ENCODE measurements at regions not wholly inside any gene's neighbourhood (a gene's known extent, or its start where the extent isn't known, plus 50 kb on each side); places are given as distances from the start of the nearest gene placed in this dataset.
"Not testable (repeated sequence)": the region's sequence is repeated elsewhere in the genome, so short reads cannot be mapped to it uniquely, and the experiment has no call there.

DNA sequence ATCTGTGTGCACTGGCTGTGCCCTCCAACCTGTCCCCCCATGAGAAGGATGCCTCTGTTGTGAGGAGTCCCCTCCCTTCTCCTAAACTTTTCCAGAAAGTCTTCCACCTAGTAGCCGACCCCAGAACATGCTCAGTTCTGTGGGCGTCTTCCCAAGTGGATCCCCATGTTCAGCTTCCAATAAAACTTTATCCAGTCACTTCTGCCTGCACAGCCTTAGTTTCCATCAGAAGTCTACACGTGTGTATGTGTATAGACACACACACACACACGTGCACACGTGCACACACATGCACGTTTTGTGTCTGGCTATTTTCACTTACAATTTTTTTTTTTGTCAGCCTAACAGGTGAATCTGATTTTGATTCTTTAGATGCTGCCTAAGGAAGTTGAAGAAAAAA lies 115.1 kb downstream of the RTP5 start:
- no peak for DNase-seq

DNA sequence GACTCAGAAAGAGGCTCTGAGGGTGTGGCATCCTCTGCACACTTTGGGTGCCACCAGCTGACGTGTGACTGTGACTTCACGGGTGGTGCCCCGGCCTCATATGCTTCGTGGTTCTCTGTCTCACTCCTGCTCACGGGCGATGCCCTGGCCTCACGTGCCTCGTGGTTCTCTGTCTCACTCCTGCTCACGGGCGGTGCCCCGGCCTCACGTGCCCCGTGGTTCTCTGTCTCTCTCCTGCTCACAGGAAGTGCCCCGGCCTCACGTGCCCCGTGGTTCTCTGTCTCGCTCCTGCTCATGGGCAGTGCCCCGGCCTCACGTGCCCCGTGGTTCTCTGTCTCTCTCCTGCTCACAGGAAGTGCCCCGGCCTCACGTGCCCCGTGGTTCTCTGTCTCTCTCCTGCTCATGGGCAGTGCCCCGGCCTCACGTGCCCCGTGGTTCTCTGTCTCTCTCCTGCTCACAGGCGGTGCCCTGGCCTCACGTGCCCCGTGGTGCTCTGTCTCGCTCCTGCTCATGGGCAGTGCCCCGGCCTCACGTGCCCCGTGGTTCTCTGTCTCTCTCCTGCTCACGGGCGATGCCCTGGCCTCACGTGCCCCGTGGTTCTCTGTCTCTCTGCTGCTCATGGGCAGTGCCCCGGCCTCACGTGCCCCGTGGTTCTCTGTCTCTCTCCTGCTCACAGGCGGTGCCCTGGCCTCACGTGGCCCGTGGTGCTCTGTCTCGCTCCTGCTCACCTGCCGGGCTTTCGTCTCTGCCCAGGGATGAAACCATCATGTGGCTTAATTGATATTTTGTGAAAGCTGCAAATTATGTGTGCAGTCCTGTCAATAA lies 115.8 kb downstream of the RTP5 start:
- DNase-seq = peak; percentile 27 to 79

DNA sequence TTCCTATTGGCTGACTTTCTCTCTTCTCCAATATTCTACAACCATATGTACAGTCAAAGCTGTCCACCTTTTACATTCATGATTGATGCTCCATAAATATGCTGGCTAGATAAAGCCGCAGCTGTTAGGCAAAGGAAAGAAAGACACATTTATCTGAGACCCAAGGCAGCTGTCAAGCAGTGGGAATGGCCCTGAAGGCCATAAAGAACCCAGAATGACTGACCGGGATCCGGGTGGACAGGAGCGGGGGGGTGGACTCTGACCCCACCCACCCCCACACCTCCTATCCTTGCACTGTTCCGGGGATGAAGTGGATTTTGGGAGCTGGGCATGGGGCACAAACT lies 116.4 kb downstream of the RTP5 start:
- no peak for DNase-seq

DNA sequence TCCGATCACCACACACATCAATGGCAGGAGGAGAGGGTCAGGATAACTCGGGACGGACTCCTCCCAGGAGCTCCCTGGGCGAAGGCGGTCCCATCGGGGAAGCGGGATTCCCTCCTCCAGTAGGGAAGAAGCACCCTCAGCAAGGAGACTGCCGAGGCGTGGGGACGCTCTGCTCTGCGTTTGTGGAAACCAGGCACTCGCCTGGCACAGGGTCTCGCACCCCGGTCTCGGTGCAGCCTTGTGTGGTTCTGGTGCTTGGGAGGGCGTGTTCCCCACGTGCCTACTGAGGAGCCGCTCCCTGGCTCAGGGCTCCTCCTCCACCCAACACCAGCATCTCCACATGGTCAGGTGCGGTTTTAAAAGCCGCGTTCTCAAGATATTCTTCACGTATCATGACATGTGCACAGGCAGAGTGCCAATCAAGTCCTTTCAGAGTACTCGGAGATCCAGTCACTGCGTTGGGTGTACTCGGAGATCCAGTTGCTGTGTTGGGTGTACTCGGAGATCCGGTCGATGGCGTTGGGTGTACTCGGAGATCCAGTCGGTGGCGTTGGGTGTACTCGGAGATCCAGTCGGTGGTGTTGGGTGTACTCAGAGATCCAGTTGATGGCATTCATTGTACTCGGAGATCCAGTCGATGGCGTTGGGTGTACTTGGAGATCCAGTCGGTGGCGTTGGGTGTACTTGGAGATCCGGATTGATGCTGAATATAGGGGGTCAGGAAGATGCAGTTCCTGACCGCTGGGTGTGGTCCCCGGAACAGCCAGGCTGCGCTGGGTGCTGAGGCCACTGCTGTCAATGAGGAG lies 117.5 kb downstream of the RTP5 start:
- DNase-seq = no peak

DNA sequence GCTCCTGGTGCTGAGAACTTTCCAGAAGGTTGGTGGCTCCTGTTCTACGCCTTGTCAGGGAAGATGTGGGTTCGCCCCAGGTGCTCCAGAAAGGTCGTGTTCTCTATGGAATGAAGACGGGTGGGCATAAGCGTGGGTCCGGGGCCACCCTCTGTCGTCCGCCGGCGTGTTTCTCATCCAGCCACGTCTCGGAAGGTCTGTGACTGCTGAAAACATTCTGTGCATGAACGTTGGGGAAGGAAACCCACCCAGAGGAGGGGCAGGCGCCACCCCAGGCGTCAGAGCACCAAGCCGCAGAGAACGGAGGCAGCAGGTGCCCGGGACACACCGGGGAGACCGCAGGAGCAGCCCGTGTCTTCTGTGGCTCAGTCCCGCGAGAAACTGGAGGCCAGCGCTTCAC lies 118.2 kb downstream of the RTP5 start:
- DNase-seq = no peak

DNA sequence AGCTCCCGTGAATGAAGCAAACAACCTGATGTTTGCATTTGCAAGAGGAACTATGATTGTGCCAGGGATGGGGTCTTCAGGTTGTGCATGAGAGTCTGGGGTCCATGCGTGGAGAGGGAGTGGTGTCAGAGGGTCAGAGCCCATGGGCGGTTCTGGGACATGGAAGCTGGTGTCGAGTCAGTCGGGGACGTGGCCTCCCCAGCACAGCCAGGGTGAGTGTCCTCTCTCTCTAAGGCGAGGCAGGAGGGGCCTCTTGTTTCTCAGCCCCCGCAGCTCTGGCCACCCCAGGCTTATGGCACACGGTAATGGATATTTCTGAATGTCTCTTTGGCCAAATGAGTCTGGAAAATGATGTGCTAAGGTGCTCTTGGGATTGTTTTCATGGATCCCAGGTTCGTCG lies 118.6 kb downstream of the RTP5 start:
- no peak for DNase-seq

DNA sequence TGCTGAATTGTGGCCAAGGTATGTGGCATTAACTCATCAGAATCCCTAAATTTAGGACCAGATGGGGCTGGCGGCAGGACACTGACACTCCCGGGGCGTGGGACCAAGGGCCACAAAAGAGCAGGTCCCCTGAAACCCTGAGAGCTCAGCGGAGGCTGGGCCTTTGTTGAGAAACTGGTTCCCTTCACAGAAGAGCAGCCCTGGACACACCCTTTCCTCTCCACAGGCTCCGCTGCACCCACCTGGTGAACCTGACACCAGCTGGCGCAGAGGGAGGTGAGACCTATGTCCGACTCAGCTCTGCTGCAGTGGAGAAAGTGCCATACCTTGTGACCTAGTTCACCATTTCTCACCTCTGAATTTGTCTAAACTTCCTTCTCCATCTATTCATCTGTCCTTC lies 119.5 kb downstream of the RTP5 start:
- no peak for DNase-seq

DNA sequence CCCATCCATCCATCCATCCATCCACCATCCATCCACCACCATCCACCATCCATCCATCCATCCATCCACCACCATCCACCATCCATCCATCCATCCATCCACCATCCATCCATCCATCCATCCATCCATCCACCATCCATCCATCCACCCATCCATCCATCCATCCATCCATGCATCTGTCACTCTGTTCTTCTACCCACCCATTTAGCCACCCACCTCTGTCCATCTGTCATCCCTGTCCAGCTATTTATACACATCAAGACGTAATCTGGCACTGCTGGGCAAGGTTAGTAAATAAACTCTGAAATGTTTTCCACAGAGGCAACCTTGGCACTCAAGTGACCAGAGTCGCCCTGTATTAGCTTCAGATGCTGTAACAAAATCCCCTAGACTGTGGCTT lies 120.9 kb downstream of the RTP5 start:
- DNase-seq = no peak

DNA sequence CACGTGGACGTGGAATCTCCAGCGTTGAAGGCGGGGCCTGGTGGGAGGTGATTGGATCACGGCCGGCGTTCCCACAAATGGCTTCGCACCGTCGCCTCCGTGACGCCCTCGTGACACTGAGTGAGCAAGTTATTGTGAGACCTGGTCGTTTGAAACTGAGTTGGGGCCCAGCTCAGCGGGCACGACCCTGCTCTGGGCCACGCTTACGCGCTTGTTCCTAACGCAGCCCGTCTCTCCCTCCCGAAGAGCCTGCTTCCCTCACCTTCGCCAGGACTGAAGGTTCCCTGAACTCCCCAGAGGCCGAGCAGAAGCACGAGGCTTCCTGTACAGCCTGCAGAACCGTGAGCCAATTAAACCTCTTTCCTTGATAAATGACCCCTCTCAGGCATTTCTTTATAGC lies 121.8 kb downstream of the RTP5 start:
- no peak for DNase-seq

DNA sequence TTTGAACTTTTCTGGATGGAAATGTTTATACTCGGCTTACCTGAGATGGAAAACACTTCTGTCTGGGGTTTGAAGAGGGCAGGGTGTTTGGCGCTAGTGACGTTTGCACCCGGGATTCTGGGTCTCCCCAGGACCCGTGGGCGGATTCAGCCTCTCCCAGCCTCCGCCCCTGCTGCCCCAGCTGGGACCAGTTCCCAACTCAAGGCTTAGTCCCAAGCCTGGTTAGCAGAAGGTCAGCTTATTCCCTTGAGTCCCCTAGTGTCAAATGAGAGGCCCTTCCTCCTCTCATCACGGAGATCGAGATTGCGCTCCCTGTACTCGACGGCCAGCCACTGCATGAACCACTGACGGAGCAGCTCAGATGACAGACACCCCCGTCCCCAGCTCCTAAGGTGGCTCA lies 123.2 kb downstream of the RTP5 start:
- DNase-seq = no peak

DNA sequence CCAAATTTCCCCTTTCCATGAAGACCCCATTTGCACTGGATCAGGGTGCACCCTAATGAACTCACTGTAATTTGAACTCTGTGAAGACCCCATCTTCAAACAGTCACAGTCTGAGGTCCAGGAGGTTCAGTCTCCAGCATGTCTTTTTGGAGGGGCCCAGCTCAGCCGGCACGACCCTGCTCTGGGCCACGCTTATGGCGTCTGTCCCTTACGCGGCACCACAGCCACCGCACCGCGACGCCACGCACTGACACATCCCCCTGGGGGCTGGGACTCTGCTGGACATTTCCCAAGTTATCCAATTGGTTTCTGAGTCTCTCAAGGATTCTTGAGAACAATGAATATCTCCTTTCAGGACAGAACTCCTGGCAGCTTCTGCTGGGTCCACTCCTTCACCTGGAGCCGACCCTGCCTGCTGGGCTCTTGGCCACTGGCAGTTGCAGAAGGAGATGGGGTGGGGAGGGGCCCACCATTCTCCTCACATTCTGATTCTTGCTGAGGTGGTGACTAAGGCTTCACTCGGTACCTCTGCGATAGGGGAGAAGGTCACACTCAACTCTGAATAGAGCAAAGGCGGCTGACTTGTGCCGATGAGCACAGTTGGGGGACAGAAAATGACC lies 124.0 kb downstream of the RTP5 start:
- no peak for DNase-seq

DNA sequence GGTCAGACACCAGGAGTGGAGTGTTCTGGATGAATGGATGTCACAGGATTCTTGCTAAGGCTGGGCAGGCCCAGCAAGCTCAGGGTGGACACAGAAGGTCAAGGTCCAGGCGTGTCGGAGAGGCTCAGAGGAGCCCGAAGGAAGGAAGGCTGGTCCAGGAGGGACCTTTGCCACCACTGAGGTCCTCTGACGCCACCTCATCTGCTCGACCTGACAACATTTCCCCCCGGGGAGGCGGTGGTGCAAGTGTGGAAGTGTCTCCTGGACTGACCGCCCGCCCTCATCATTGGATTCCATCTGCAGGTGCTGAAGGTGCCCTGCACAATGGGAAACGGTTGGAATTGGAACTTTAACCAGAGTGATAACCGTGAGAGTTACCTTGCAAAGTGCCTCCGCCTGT lies 124.6 kb downstream of the RTP5 start:
- no peak for DNase-seq

DNA sequence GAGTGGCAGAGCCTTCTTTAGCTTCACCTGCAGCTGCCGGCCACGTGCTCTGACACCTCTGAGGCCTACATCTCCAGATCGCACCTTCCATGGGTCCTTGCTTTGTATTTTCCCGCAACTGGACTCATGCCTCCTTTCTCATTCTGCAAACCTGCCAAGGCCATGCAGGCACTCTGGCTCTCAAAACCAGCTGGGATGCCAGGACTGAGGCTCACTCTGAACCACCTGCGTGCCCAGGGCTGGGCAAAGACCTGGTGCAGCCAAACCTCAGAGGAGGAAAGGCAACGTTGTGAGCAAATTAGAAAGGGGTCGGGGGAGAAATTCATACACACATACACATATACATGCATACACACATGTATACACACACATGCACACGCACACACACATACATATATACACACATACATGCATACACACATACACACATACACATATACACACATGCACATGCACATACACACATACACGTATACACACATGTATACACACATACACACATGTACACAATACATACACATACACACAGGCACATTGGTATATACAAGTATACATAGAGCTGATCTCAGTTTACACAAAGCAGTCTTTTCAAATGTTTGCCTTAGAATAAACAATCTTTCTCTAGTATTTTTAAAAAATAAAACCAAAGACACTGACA lies 125.2 kb downstream of the RTP5 start:
- DNase-seq = no peak

DNA sequence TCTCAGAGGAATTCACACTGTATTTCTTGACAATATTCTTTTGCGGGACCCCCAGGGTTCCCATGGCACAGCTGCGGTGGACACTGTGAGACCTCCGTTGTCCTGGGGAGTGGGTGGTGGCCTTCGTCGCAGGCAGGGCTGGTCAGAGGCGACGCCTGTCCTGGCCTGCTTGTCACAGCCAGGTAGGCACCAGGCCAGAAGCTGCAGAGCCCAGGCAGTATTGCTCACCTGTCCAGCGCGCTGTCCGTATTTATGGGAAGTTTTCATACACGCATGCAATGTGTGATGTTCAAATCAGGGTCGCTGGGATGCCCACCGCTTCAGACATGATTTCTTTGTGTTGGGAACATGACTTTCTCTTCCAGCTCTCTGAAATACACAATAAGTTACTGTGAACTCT lies 126.6 kb downstream of the RTP5 start:
- DNase-seq = no peak

DNA sequence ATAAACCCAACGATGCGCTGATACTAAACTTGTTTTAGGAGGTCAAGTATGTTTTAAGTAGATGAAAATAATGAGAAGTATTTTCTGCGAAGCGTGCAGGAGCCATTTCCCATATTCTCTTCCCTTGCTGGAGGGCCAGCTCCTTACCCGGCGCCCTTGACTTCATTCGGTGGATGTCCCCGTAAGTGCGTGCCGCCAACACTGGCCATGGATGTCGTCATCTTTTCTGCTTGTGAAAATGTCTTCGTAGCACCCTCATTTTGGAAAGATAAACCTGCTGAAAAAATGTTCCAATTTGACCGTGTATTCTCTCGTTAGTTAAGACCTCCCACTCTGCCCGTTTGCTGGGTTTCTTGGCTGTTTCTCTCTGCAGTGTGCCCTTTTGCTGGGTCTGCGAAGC lies 127.5 kb downstream of the RTP5 start:
- no peak for DNase-seq

DNA sequence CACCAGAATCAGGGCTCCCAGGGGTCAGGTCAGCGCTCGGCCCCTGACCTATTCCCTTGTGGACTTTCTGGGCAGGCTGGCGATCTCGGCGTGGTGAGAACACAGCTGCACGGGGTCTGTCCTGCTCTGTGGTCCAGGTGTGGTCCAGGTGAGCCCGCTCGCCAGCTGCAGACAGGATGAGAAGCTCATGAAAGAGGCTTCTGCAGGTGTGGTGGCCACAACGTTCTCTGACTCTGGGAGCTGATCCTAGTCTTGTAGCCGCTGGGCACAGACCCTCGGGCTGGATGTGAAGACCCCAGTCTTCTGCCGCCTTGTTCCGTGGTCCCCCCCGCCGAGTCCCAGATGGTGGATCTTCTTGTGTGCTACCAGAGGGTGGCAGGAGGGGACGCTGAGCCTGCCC lies 129.7 kb downstream of the RTP5 start:
- DNase-seq = no peak

DNA sequence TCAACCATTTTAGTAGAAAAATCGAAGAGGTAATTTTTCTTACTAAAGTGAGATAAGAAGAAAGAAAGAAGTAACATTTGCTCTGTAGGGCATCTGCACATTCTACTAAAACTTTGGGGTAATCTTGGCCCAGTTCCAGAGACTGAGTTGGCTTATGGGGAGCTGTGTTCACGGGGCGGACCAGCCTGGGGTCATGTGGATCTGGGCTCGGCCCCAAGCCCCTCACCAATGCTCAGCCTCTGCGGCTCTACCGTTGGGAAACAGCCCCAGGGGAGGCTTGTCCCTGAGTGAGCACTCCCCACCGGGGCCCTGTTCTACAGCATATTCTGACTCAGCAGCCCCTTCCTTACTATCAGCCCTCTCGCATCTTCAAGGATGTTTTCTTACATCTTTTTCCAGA lies 132.3 kb downstream of the RTP5 start:
- DNase-seq = no peak

DNA sequence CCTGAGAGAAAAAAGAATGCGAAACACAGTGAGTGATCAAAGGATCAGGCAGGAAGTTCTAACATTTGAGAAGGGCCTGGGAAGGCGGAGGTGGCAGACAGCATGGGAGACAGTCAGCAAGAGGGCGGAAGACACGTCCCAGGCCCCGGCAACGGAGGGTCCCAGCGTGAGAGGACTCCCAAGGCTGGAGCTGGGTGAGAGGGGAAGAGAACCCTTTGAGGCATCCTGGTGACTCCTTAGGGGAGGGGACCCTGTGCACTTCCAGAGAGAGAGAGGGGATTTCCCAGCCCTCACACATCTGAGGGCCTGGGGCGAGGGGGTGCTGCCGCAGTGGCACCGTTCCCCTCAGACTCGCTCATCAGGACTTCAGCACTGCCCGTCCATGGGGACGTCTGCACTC lies 133.4 kb downstream of the RTP5 start:
- peak in 1 of 2 experiments; percentile 19 for DNase-seq

DNA sequence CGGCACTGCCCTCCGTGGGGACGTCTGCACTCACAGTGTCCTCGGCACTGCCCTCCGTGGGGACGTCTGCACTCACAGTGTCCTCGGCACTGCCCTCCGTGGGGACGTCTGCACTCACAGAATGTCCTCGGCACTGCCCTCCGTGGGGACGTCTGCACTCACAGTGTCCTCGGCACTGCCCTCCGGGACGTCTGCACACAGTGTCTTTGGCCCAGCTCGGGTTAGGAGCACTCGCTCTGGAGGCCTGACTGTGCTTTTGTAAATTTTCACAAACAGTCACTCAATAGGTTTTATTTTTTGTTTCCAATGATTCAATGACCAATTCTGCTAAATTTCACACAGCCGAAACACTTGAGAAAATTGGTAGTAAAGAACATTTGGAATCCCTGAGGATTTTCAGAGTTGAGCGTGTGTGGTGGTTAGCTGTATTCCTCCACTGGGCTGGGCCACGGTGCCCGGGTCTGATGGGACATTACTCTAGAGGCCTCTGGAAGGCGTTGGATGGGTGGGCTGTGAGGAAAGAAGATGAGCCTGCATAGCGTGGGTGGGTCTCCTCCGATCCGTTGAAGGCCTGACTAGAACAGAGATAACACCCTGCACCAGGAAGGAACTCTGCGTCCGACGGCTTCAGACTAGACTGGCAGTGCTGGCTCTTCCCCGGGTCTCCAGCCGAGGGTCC lies 134.8 kb downstream of the RTP5 start:
- no peak for DNase-seq

DNA sequence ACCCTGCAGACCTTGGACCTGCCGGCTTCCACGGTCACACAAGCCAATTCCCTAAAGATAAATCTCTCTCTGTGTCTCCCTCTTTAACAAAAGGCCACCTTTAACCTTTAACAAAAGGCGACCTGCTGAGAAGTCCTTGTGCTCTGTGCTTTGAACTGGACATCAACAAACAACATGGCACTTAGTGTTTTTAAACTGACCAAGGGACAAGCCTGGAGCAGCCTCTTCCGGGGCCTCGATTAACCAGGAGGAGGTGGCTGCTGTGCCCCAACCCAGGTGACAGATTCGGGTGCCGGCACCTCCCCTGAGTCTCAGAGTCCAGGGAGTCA lies 135.3 kb downstream of the RTP5 start:
- DNase-seq = no peak

DNA sequence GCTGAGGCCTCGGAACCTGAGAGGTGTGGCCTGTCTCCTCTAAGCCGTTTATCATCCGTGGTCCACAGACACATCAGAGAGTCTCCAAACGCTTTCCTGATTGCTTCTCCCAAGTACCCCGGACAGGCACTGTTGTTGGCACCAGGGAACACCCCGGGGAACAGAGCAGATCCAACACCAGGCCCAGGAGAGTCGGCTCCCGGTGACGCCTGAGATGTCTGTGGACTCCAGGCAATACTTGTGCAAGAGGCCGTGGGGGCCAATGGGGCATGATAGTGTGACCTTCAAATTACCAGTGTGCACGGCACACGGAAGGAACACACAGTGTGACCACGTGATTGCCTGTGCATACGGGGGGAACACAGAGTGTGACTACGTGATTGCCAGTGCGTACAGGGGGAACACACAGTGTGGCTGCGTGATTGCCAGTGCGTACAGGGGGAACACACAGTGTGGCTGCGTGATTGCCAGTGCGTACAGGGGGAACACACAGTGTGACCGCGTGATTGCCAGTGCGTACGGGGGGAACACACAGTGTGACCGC lies 136.6 kb downstream of the RTP5 start:
- not testable (repeated sequence) for DNase-seq

DNA sequence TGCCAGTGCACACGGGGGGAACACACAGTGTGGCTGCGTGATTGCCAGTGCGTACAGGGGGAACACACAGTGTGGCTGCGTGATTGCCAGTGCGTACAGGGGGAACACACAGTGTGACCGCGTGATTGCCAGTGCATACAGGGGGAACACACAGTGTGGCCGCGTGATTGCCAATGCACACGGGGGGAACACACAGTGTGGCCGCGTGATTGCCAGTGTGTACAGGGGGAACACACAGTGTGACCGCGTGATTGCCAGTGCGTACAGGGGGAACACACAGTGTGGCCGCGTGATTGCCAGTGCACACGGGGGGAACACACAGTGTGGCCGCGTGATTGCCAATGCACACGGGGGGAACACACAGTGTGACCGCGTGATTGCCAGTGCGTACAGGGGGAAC lies 139.4 kb downstream of the RTP5 start:
- not testable (repeated sequence) for DNase-seq

DNA sequence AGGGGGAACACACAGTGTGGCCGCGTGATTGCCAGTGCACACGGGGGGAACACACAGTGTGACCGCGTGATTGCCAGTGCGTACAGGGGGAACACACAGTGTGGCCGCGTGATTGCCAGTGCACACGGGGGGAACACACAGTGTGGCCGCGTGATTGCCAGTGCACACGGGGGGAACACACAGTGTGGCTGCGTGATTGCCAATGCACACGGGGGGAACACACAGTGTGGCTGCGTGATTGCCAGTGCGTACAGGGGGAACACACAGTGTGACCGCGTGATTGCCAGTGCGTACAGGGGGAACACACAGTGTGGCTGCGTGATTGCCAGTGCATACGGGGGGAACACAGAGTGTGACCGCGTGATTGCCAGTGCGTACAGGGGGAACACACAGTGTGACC lies 140.3 kb downstream of the RTP5 start:
- DNase-seq = not testable (repeated sequence)

All from stimulated activated CD4-positive, alpha-beta T cell treated with anti-CD3 and anti-CD28 coated beads, Interleukin-4, amount 100 ng/mL, for 4 hours (primary cell).